MM.1S (cell line): ENCODE measurements at regions not wholly inside any gene's neighbourhood (a gene's known extent, or its start where the extent isn't known, plus 50 kb on each side); places are given as distances from the start of the nearest gene placed in this dataset.

Experiments used
- DNase-seq: peaks from one replicate; pipeline ENCODE4 v3.0.0-alpha.2; 2015
- H2AFZ ChIP-seq: fragments of 300-600 bp; sonication (generic); 2 replicates; pipeline ENCODE4 v1.6.0; 2016; ENCODE audit warnings: antibody characterized with exemption, low read length
- H3F3A ChIP-seq: fragments of 300-600 bp; sonication (generic); 2 replicates; pipeline ENCODE4 v1.6.1; 2016; ENCODE audit warnings: mild to moderate bottlenecking, antibody characterized with exemption, low read length, moderate library complexity, mixed read lengths; ENCODE audit not compliant: insufficient read depth
- H3K27ac ChIP-seq: fragments of 300-600 bp; sonication (generic); 2 replicates; pipeline ENCODE4 v1.5.1; 2016; ENCODE audit warnings: mild to moderate bottlenecking, low read length
- H3K27me3 ChIP-seq: fragments of 300-600 bp; sonication (generic); replicated peaks from 2 replicates; pipeline ENCODE4 v1.6.0; 2016; ENCODE audit warnings: low read length; ENCODE audit not compliant: insufficient read depth
- H3K36me3 ChIP-seq: fragments of 300-600 bp; sonication (generic); replicated peaks from 2 replicates; pipeline ENCODE4 v1.6.1; 2016; ENCODE audit warnings: mild to moderate bottlenecking, low read length, mixed read lengths; ENCODE audit not compliant: insufficient read depth
- H3K4me1 ChIP-seq: fragments of 300-600 bp; sonication (generic); 2 replicates; pipeline ENCODE4 v1.6.1; 2016; ENCODE audit warnings: low read length, mixed read lengths
- H3K4me2 ChIP-seq: fragments of 300-600 bp; sonication (generic); 2 replicates; pipeline ENCODE4 v1.6.0; 2016; ENCODE audit warnings: low read depth, low read length
- H3K4me3 ChIP-seq: fragments of 300-600 bp; sonication (generic); 2 replicates; pipeline ENCODE4 v1.5.1; 2016; ENCODE audit warnings: low read length, mixed read lengths
- H3K79me2 ChIP-seq: fragments of 300-600 bp; sonication (generic); 2 replicates; pipeline ENCODE4 v1.6.1; 2016; ENCODE audit warnings: mixed run types, low read length, mixed read lengths
- H3K9ac ChIP-seq: fragments of 300-600 bp; sonication (generic); 2 replicates; pipeline ENCODE4 v1.6.1; 2016; ENCODE audit warnings: low read length, mixed read lengths
- H3K9me2 ChIP-seq: fragments of 300-600 bp; sonication (generic); replicated peaks from 2 replicates; pipeline ENCODE4 v1.6.1; 2016; ENCODE audit warnings: mild to moderate bottlenecking, low read length, mixed read lengths; ENCODE audit not compliant: insufficient read depth
- H3K9me3 ChIP-seq: fragments of 300-600 bp; sonication (generic); replicated peaks from 2 replicates; pipeline ENCODE4 v1.6.1; 2016; ENCODE audit warnings: mild to moderate bottlenecking, low read length, mixed read lengths; ENCODE audit not compliant: insufficient read depth
- H4K20me1 ChIP-seq: fragments of 300-600 bp; sonication (generic); 2 replicates; pipeline ENCODE4 v1.6.1; 2016; ENCODE audit warnings: mild to moderate bottlenecking, low read length, moderate library complexity, mixed read lengths; ENCODE audit not compliant: insufficient read depth
- EZH2 ChIP-seq: fragments of 300-600 bp; sonication (generic); optimal IDR thresholded peaks from 2 replicates; pipeline ENCODE3; 2017; ENCODE audit warnings: low read depth, mild to moderate bottlenecking, antibody characterized with exemption, low read length, mixed read lengths
- EZH2phosphoT487 ChIP-seq: fragments of 300-600 bp; sonication (generic); IDR thresholded peaks from 2 replicates; pipeline ENCODE4 v1.6.1; 2018; ENCODE audit warnings: antibody characterized with exemption, low read length
- TF ChIP-seq, protein P1 (sequence below): fragments of 300-600 bp; sonication (generic); IDR thresholded peaks from 2 replicates; pipeline ENCODE4 v1.5.1; 2016; ENCODE audit warnings: antibody characterized with exemption, low read length, mixed read lengths

DNA sequence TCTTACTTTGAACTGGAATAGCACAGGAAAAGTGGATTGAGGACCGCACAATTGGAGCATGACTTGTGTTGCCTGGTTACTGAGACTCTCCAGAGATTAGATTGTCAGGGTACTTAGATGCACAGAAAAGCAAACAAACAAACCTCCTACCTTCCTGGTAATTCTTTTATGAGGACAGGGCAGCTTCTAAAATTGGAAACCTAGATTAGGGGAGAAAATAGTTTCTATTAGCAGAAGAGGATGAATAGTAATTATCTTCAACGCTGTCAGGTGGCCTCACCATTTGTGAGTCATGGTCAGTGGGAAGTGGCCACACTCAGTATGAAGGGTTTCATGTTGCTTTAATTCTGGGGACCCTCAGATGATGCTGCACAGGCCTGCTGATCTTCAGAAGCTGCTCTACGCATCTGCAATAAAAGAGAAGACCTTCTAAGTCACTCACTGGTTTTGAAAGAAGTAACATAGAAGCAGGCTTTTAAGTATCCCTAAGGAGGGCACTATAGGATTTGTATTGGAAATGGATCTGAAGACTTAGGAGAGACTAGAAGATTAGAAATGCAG is 106.8 kb downstream of the LACC1 start:
- Histone ChIP-seq H3K4me3 (no peak overlapping the region), H3K27ac (no peak overlapping the region), H3K9me3 (no peaks in the 10 kb centered on the region), H4K20me1 (no peaks in the 10 kb centered on the region), H2AFZ (no peak overlapping the region), H3K27me3 (no peaks in the 10 kb centered on the region), H3K36me3 (no peaks in the 10 kb centered on the region), H3K4me1 (no peaks in the 10 kb centered on the region), H3F3A (no peaks in the 10 kb centered on the region), H3K79me2 (no peaks in the 10 kb centered on the region), H3K9me2 (no peaks in the 10 kb centered on the region), H3K9ac (no peak overlapping the region), H3K4me2 (no peak overlapping the region)
- no peak for DNase-seq
- TF ChIP-seq EZH2 (no peak), EZH2phosphoT487 (no peak)
- TF ChIP-seq, protein P1, sequence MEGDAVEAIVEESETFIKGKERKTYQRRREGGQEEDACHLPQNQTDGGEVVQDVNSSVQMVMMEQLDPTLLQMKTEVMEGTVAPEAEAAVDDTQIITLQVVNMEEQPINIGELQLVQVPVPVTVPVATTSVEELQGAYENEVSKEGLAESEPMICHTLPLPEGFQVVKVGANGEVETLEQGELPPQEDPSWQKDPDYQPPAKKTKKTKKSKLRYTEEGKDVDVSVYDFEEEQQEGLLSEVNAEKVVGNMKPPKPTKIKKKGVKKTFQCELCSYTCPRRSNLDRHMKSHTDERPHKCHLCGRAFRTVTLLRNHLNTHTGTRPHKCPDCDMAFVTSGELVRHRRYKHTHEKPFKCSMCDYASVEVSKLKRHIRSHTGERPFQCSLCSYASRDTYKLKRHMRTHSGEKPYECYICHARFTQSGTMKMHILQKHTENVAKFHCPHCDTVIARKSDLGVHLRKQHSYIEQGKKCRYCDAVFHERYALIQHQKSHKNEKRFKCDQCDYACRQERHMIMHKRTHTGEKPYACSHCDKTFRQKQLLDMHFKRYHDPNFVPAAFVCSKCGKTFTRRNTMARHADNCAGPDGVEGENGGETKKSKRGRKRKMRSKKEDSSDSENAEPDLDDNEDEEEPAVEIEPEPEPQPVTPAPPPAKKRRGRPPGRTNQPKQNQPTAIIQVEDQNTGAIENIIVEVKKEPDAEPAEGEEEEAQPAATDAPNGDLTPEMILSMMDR, result no peak

DNA sequence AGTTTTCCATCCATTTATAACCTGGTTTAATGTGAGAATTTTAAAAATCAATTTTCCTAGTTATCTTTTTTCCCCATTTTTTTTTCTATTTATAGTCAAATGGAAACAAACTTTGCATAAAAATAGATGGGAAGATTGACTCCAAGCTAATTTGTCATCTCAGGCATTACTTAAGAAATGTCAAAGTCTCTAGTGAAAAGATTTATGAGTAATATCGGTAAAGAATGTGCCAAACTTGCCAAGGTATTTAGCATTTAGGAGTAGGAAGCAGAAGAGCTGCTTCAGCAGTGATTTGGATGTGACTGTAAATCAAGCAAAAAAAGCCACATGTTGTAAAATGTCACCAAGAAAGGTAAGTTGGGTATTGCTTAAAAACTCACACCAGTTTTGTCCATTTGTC is 108.6 kb downstream of the LACC1 start:
- Histone ChIP-seq H3K9me2 (no peaks in the 10 kb centered on the region), H3K27me3 (no peaks in the 10 kb centered on the region), H3K9me3 (no peaks in the 10 kb centered on the region), H3K27ac (no peak overlapping the region), H3K36me3 (no peaks in the 10 kb centered on the region), H3F3A (no peaks in the 10 kb centered on the region), H3K4me1 (no peaks in the 10 kb centered on the region), H2AFZ (no peak overlapping the region), H3K4me2 (no peak overlapping the region), H3K79me2 (no peaks in the 10 kb centered on the region), H4K20me1 (no peaks in the 10 kb centered on the region), H3K4me3 (no peak overlapping the region), H3K9ac (no peak overlapping the region)
- TF ChIP-seq EZH2, result no peak
- no peak for TF ChIP-seq EZH2phosphoT487
- TF ChIP-seq, protein P1, result no peak
- no peak for DNase-seq

GRCh38 chr13:43990021-43990420 is 110.3 kb downstream of the LACC1 start:
- H3K79me2 ChIP-seq, result no peaks in the 10 kb centered on the region
- H3F3A ChIP-seq, result no peaks in the 10 kb centered on the region
- TF ChIP-seq EZH2, result no peak
- TF ChIP-seq, protein P1, result no peak
- TF ChIP-seq EZH2phosphoT487, result no peak
- H3K4me1 ChIP-seq, result no peaks in the 10 kb centered on the region
- no peaks in the 10 kb centered on the region for H3K36me3 ChIP-seq
- no peak overlapping the region for H3K9ac ChIP-seq
- H3K27ac ChIP-seq, result no peak overlapping the region
- no peaks in the 10 kb centered on the region for H3K27me3 ChIP-seq
- no peaks in the 10 kb centered on the region for H3K9me3 ChIP-seq
- no peak overlapping the region for H3K4me3 ChIP-seq
- no peak overlapping the region for H2AFZ ChIP-seq
- H3K9me2 ChIP-seq, result no peaks in the 10 kb centered on the region
- H4K20me1 ChIP-seq, result no peaks in the 10 kb centered on the region
- no peak overlapping the region for H3K4me2 ChIP-seq
- DNase-seq, result no peak
